SW480 (cell line): ENCODE measurements at regions not wholly inside any gene's neighbourhood (a gene's known extent, or its start where the extent isn't known, plus 50 kb on each side); places are given as distances from the start of the nearest gene placed in this dataset.
"Not testable (repeated sequence)": the region's sequence is repeated elsewhere in the genome, so short reads cannot be mapped to it uniquely, and the experiment has no call there.

ENCODE experiments used
- DNase-seq: peaks from one replicate; pipeline ENCODE4 v3.0.0-alpha.2; 2016; ENCODE audit warnings: low spot score

- no peak for DNase-seq
These were observed 55.5 kb downstream of the TPBG start for GRCh38 chr6:82419132-82419581.

GRCh38 chr6:82419859-82420258 lies 56.2 kb downstream of the TPBG start:
- no peak for DNase-seq

- no peak for DNase-seq
These were observed 67.0 kb downstream of the TPBG start for GRCh38 chr6:82430611-82431010.

- DNase-seq = no peak
These were observed 73.1 kb downstream of the TPBG start for GRCh38 chr6:82436740-82437139.

GRCh38 chr6:82437701-82438100 lies 74.1 kb downstream of the TPBG start:
- no peak for DNase-seq

- DNase-seq = no peak
These were observed 77.6 kb downstream of the TPBG start for GRCh38 chr6:82441047-82441855.

- DNase-seq = no peak
These were observed 78.6 kb downstream of the TPBG start for GRCh38 chr6:82442061-82442719.

GRCh38 chr6:82458147-82458546 lies 94.5 kb downstream of the TPBG start:
- no peak for DNase-seq

- DNase-seq = no peak
These were observed 95.1 kb downstream of the TPBG start for GRCh38 chr6:82458705-82459104.

- no peak for DNase-seq
These were observed 97.9 kb downstream of the TPBG start for GRCh38 chr6:82461536-82461935.

- DNase-seq = no peak
These were observed 103.7 kb downstream of the TPBG start for GRCh38 chr6:82467338-82467737.

- not testable (repeated sequence) for DNase-seq
These were observed 106.5 kb downstream of the TPBG start for GRCh38 chr6:82470123-82470522.

- DNase-seq = not testable (repeated sequence)
These were observed 111.5 kb downstream of the TPBG start for GRCh38 chr6:82475106-82475505.

GRCh38 chr6:82484001-82484400 lies 120.4 kb downstream of the TPBG start:
- DNase-seq = no peak

- no peak for DNase-seq
These were observed 121.4 kb downstream of the TPBG start for GRCh38 chr6:82484737-82485626.

GRCh38 chr6:82487895-82488294 lies 124.3 kb downstream of the TPBG start:
- no peak for DNase-seq

- no peak for DNase-seq
These were observed 124.8 kb downstream of the TPBG start for GRCh38 chr6:82488403-82488802.

GRCh38 chr6:82492134-82492533 lies 128.5 kb downstream of the TPBG start:
- no peak for DNase-seq

GRCh38 chr6:82493467-82493866 lies 129.8 kb downstream of the TPBG start:
- DNase-seq = no peak

- DNase-seq = no peak
These were observed 130.8 kb downstream of the TPBG start for GRCh38 chr6:82494367-82494766.

- not testable (repeated sequence) for DNase-seq
These were observed 138.3 kb downstream of the TPBG start for GRCh38 chr6:82501901-82502300.

GRCh38 chr6:82506526-82506925 lies 142.9 kb downstream of the TPBG start:
- no peak for DNase-seq
